SK-N-SH (cell line): ENCODE measurements at regions not wholly inside any gene's neighbourhood (a gene's known extent, or its start where the extent isn't known, plus 50 kb on each side); places are given as distances from the start of the nearest gene placed in this dataset.

Experiments
- CTCF ChIA-PET: fragments of 300-600, 350-600 bp; formaldehyde crosslinking; extraction: SDS; loops from one replicate; lab custom pipeline; 2021; lab: Yijun Ruan, JAX
- POLR2A ChIA-PET: fragments of 350-600 bp; sonication (Branson Sonifier 250); formaldehyde crosslinking; extraction: SDS; loops from one replicate; lab custom pipeline; 2020; ENCODE audit warnings: antibody characterized with exemption, inconsistent platforms; lab: Yijun Ruan, JAX
- DNase-seq: peaks from one replicate; pipeline ENCODE4 v3.0.0; 2012
- H2AFZ ChIP-seq: fragments of 200-600 bp; sonication (generic); 2 replicates; pipeline ENCODE4 v1.8.1; 2016; ENCODE audit warnings: antibody characterized with exemption, mild to moderate bottlenecking, low read depth
- H3F3A ChIP-seq: fragments of 200-600 bp; sonication (generic); replicated peaks from 2 replicates; pipeline ENCODE3; 2016; ENCODE audit warnings: antibody characterized with exemption, mild to moderate bottlenecking; ENCODE audit not compliant: insufficient read depth
- H3K27ac ChIP-seq, 2 experiments: fragments of 200-500 bp in 1 of 2; fragments of 200-600 bp in 1 of 2; sonication (Bioruptor generic) in 1 of 2; sonication (generic), shearing (Covaris generic) in 1 of 2; 2 replicates each; pipeline versions ENCODE4 v1.5.1 to v1.6.1; 2014 to 2016; ENCODE audit warnings: low read depth in 2 of 2, inconsistent platforms in 1 of 2, low read length in 1 of 2, mild to moderate bottlenecking in 1 of 2, mixed read lengths in 1 of 2
- H3K27me3 ChIP-seq: fragments of 200-600 bp; sonication (generic), shearing (Covaris generic); 2 replicates; pipeline ENCODE4 v1.6.1; 2016; ENCODE audit warnings: mixed run types; ENCODE audit not compliant: insufficient read depth
- H3K36me3 ChIP-seq, 2 experiments: fragments of 200-500 bp in 1 of 2; fragments of 200-600 bp in 1 of 2; sonication (Bioruptor generic) in 1 of 2; sonication (generic) in 1 of 2; replicated peaks in 1 of 2; 2 replicates each; pipeline versions ENCODE3 to v1.5.1; 2014 to 2016; ENCODE audit warnings: low read length in 1 of 2, mild to moderate bottlenecking in 1 of 2; ENCODE audit not compliant: insufficient read depth in 2 of 2, control insufficient read depth in 1 of 2
- H3K4me1 ChIP-seq, 2 experiments: fragments of 200-500 bp in 1 of 2; fragments of 200-600 bp in 1 of 2; sonication (Bioruptor generic) in 1 of 2; sonication (generic), shearing (Covaris generic) in 1 of 2; 2 replicates each; pipeline versions ENCODE4 v1.5.1 to v1.6.1; 2014 to 2016; ENCODE audit warnings: low read depth in 1 of 2, low read length in 1 of 2, mixed run types in 1 of 2; ENCODE audit not compliant: insufficient read depth in 2 of 2, control insufficient read depth in 1 of 2
- H3K4me2 ChIP-seq: fragments of 200-600 bp; sonication (generic), shearing (Covaris generic); 2 replicates; pipeline ENCODE4 v1.6.1; 2017; ENCODE audit warnings: mixed run types
- H3K4me3 ChIP-seq, 2 experiments: fragments of 200-500 bp in 1 of 2; fragments of 200-600 bp in 1 of 2; sonication (Bioruptor generic) in 1 of 2; sonication (generic), shearing (Covaris generic) in 1 of 2; 2 replicates each; pipeline versions ENCODE4 v1.5.1 to v1.8.1; 2014 to 2016; ENCODE audit warnings: low read depth in 2 of 2, inconsistent platforms in 1 of 2, low read length in 1 of 2, mild to moderate bottlenecking in 1 of 2, mixed read lengths in 1 of 2, moderate library complexity in 1 of 2
- H3K79me2 ChIP-seq: fragments of 200-600 bp; sonication (generic); 2 replicates; pipeline ENCODE4 v1.8.1; 2017; ENCODE audit warnings: mild to moderate bottlenecking; ENCODE audit not compliant: insufficient read depth
- H3K9ac ChIP-seq: fragments of 200-600 bp; sonication (generic); 2 replicates; pipeline ENCODE4 v1.6.1; 2017; ENCODE audit warnings: mixed run types
- H3K9me2 ChIP-seq: fragments of 200-600 bp; sonication (generic); 2 replicates; pipeline ENCODE4 v1.6.1; 2017; ENCODE audit warnings: mixed run types
- H3K9me3 ChIP-seq: fragments of 200-600 bp; sonication (generic); 2 replicates; pipeline ENCODE4 v1.6.1; 2017; ENCODE audit warnings: mixed run types, mild to moderate bottlenecking, moderate library complexity
- H4K20me1 ChIP-seq: fragments of 200-600 bp; sonication (generic); 2 replicates; pipeline ENCODE4 v1.6.1; 2017; ENCODE audit warnings: mild to moderate bottlenecking, mixed run types; ENCODE audit not compliant: insufficient read depth
- CHD2 ChIP-seq: fragments of 150-350 bp; IDR thresholded peaks from 2 replicates; pipeline ENCODE4 v1.6.1; 2018; ENCODE audit warnings: low read length; ENCODE audit not compliant: partially characterized antibody
- CTCF ChIP-seq: fragments of 200-600 bp; sonication (generic); IDR thresholded peaks from 2 replicates; pipeline ENCODE4 v1.6.1; 2017; ENCODE audit warnings: antibody characterized with exemption, mild to moderate bottlenecking, moderate library complexity
- EP300 ChIP-seq, 2 experiments: IDR thresholded peaks; 2 replicates each; pipeline versions ENCODE4 v1.4.0 to v1.6.1; 2012; ENCODE audit warnings: borderline replicate concordance in 1 of 2, low read depth in 1 of 2, low read length in 1 of 2
- EZH2phosphoT487 ChIP-seq: fragments of 200-600 bp; sonication (generic); IDR thresholded peaks from 2 replicates; pipeline ENCODE4 v1.6.1; 2017; ENCODE audit warnings: low read depth, mixed run types, mild to moderate bottlenecking, antibody characterized with exemption, moderate library complexity, borderline replicate concordance
- FOXJ3 ChIP-seq: sonication (generic); formaldehyde crosslinking; IDR thresholded peaks from 2 replicates; pipeline ENCODE4 v1.5.1; 2020; ENCODE audit warnings: mild to moderate bottlenecking, missing genetic modification reagents
- MAX ChIP-seq: IDR thresholded peaks from 2 replicates; pipeline ENCODE4 v1.4.0; 2012; ENCODE audit warnings: low read depth
- POLR2AphosphoS5 ChIP-seq: IDR thresholded peaks from 2 replicates; pipeline ENCODE4 v1.6.1; 2012; ENCODE audit warnings: low read depth, low read length
- RAD21 ChIP-seq: IDR thresholded peaks from 2 replicates; pipeline ENCODE4 v1.6.1; 2012; ENCODE audit warnings: mild to moderate bottlenecking, low read length
- RCOR1 ChIP-seq: fragments of 150-350 bp; IDR thresholded peaks from 2 replicates; pipeline ENCODE4 v1.6.1; 2017; ENCODE audit warnings: antibody characterized with exemption, low read length
- RFX5 ChIP-seq: IDR thresholded peaks from 2 replicates; pipeline ENCODE4 v1.6.1; 2012; ENCODE audit warnings: mild to moderate bottlenecking, improper control_type of control experiment, low read length
- RXRA ChIP-seq: IDR thresholded peaks from 2 replicates; pipeline ENCODE4 v1.4.0; 2012; ENCODE audit warnings: low read depth, mild to moderate bottlenecking, borderline replicate concordance
- SIN3A ChIP-seq: IDR thresholded peaks from 2 replicates; pipeline ENCODE4 v1.6.1; 2012; ENCODE audit warnings: low read depth, mild to moderate bottlenecking, low read length, moderate library complexity, borderline replicate concordance
- SMC3 ChIP-seq: IDR thresholded peaks from 2 replicates; pipeline ENCODE4 v1.6.1; 2012; ENCODE audit warnings: low read depth, low read length, improper control_type of control experiment
- TEAD4 ChIP-seq: IDR thresholded peaks from 2 replicates; pipeline ENCODE4 v1.4.0; 2012; ENCODE audit warnings: mild to moderate bottlenecking, borderline replicate concordance; ENCODE audit not compliant: insufficient read depth
- YY1 ChIP-seq: IDR thresholded peaks from 2 replicates; pipeline ENCODE4 v1.4.0; 2012; ENCODE audit warnings: low read depth, mild to moderate bottlenecking
- WGBS: methylation state at CpG from one replicate; pipeline ENCODE4 v1.1.6; 2017; ENCODE audit warnings: low lambda C conversion rate; 5-methylcytosine and 5-hydroxymethylcytosine counted together
- TF ChIP-seq, protein P1 (sequence below): fragments of 150-350 bp; IDR thresholded peaks from 2 replicates; pipeline ENCODE4 v1.6.1; 2017; ENCODE audit warnings: antibody characterized with exemption, low read length, low read depth, borderline replicate concordance
- TF ChIP-seq, protein P2 (sequence below): IDR thresholded peaks from 2 replicates; pipeline ENCODE4 v1.6.1; 2012; ENCODE audit warnings: mild to moderate bottlenecking, low read depth, low read length, moderate library complexity

DNA sequence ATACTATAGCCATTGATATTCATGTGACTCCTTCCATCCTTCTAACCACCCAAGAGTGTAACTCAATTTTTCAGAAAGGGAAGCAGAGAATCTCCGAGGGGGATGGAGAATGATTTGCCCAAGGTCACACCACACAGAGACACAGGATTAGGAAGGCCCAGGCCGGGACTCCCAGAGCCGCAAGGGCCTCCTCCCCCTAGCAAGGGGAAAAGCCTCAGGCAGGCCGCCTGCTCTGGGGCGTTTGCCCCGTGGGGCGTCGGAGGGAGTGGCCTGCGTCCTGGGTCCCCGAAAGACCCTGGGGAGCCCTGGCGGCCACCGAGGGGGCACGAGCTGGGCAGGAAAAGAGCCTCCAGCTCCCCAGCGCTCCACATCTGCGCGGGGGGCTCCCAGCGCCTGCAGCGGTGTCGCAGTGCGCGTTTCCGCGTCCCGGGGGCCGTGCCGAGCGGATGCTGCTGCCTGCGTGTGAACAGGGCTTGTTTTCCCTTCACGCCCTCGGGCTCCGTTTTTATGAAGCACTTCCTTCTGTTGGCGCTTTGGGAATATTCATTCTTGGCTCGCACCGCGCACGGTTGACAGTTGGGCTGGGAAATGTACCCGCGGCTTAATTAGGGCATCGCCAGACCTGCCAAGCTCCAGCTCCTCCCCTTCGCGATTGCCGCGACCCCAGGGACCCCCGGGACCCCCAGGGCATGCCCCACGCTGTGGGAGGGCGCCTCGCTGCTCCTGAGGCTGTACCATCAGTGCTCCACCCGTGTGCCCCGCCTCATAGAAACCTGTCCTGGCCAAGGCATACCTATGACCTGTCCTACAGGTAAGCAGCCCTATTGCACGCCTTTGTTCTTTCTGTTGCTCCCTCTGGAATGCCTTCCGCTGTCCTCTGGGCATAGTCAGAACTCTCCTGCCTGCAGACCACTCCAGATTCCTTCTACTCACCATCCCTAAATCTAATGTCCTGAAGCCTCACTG lies 158.9 kb upstream of the GLI2 start:
- 22% methylated on average over 38 of the region's 51 CpGs for WGBS
- Histone ChIP-seq H3K27me3 (peaks cover 24% of the 10 kb centered on the region; the same call in 1 of the 2 replicates), H3K4me1 (no peaks in the 10 kb centered on the region; a peak in 1 of 4 replicates), H3F3A (no peaks in the 10 kb centered on the region), H3K27ac (no peak overlapping the region), H3K9ac (no peak overlapping the region), H3K9me2 (no peaks in the 10 kb centered on the region), H3K4me2 (no peak overlapping the region), H2AFZ (no peak overlapping the region), H3K4me3 (no peak overlapping the region), H3K36me3 (no peaks in the 10 kb centered on the region), H3K79me2 (no peaks in the 10 kb centered on the region), H3K9me3 (no peaks in the 10 kb centered on the region), H4K20me1 (no peaks in the 10 kb centered on the region)
- peak; percentile 71 for DNase-seq
- POLR2A ChIA-PET, result no interaction called here
- no peak for TF ChIP-seq RFX5
- TF ChIP-seq POLR2AphosphoS5, result no peak
- TF ChIP-seq TEAD4, result no peak
- TF ChIP-seq, protein P1, sequence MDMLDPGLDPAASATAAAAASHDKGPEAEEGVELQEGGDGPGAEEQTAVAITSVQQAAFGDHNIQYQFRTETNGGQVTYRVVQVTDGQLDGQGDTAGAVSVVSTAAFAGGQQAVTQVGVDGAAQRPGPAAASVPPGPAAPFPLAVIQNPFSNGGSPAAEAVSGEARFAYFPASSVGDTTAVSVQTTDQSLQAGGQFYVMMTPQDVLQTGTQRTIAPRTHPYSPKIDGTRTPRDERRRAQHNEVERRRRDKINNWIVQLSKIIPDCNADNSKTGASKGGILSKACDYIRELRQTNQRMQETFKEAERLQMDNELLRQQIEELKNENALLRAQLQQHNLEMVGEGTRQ, result no peak
- no peak for TF ChIP-seq EP300 (IDR thresholded peaks at IDR 0.05; ENCODE audit: borderline replicate concordance in 1 of 2, low read depth in 1 of 2, low read length in 1 of 2)
- TF ChIP-seq MAX, result no peak
- TF ChIP-seq RAD21, result no peak
- no peak for TF ChIP-seq YY1
- no peak for TF ChIP-seq RCOR1
- no peak for TF ChIP-seq EZH2phosphoT487
- no peak for TF ChIP-seq CHD2
- no peak for TF ChIP-seq SIN3A
- CTCF ChIA-PET, result no interaction called here

GRCh38 chr2:120577721-120578295 lies 157.9 kb upstream of the GLI2 start:
- 70% methylated on average over 12 of the region's 12 CpGs for WGBS
- TF ChIP-seq RXRA, result no peak
- TF ChIP-seq FOXJ3 (CRISPR knock-in tag), result no peak
- TF ChIP-seq RFX5, result no peak
- TF ChIP-seq, protein P1, result no peak
- TF ChIP-seq, protein P2, sequence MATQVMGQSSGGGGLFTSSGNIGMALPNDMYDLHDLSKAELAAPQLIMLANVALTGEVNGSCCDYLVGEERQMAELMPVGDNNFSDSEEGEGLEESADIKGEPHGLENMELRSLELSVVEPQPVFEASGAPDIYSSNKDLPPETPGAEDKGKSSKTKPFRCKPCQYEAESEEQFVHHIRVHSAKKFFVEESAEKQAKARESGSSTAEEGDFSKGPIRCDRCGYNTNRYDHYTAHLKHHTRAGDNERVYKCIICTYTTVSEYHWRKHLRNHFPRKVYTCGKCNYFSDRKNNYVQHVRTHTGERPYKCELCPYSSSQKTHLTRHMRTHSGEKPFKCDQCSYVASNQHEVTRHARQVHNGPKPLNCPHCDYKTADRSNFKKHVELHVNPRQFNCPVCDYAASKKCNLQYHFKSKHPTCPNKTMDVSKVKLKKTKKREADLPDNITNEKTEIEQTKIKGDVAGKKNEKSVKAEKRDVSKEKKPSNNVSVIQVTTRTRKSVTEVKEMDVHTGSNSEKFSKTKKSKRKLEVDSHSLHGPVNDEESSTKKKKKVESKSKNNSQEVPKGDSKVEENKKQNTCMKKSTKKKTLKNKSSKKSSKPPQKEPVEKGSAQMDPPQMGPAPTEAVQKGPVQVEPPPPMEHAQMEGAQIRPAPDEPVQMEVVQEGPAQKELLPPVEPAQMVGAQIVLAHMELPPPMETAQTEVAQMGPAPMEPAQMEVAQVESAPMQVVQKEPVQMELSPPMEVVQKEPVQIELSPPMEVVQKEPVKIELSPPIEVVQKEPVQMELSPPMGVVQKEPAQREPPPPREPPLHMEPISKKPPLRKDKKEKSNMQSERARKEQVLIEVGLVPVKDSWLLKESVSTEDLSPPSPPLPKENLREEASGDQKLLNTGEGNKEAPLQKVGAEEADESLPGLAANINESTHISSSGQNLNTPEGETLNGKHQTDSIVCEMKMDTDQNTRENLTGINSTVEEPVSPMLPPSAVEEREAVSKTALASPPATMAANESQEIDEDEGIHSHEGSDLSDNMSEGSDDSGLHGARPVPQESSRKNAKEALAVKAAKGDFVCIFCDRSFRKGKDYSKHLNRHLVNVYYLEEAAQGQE, result no peak
- no peak for TF ChIP-seq SIN3A
- TF ChIP-seq CTCF, result no peak
- TF ChIP-seq SMC3, result no peak
- TF ChIP-seq EZH2phosphoT487, result no peak
- no peaks in the 10 kb centered on the region for H3K9me2 ChIP-seq
- no peak overlapping the region for H3K27ac ChIP-seq
- CTCF ChIA-PET, result no interaction called here
- H3F3A ChIP-seq, result no peaks in the 10 kb centered on the region
- no peak overlapping the region for H2AFZ ChIP-seq
- no peak for DNase-seq
- no peaks in the 10 kb centered on the region; a peak in 1 of 4 replicates for H3K4me1 ChIP-seq
- H3K4me3 ChIP-seq, result no peak overlapping the region
- H3K36me3 ChIP-seq, result no peaks in the 10 kb centered on the region
- no peaks in the 10 kb centered on the region for H3K79me2 ChIP-seq
- POLR2A ChIA-PET, result no interaction called here
- H3K4me2 ChIP-seq, result no peak overlapping the region
- no peak overlapping the region for H3K9ac ChIP-seq
- no peaks in the 10 kb centered on the region for H4K20me1 ChIP-seq
- peaks cover 24% of the 10 kb centered on the region; the same call in 1 of the 2 replicates for H3K27me3 ChIP-seq
- no peaks in the 10 kb centered on the region for H3K9me3 ChIP-seq
